GM23338 (cell line): ENCODE measurements at regions not wholly inside any gene's neighbourhood (a gene's known extent, or its start where the extent isn't known, plus 50 kb on each side); places are given as distances from the start of the nearest gene placed in this dataset.

Experiments
- ATAC-seq: fragments of 200-7000 bp; cut with Tn5 transposase; 3 replicates; pipeline ENCODE4 v1.9.1; 2020
- DNase-seq: peaks from one replicate; pipeline ENCODE4 v3.0.0-alpha.2; 2015; ENCODE audit warnings: low spot score
- H2AFZ ChIP-seq: fragments of 200-600 bp; sonication (generic); 2 replicates; pipeline ENCODE4 v1.8.0; 2016; ENCODE audit warnings: antibody characterized with exemption, mild to moderate bottlenecking, moderate library complexity
- H3F3A ChIP-seq: fragments of 200-600 bp; sonication (generic); replicated peaks from 2 replicates; pipeline ENCODE4 v1.8.0; 2017; ENCODE audit warnings: antibody characterized with exemption, mixed run types, low read depth
- H3K27ac ChIP-seq: fragments of 200-600 bp; sonication (generic); 2 replicates; pipeline ENCODE4 v1.6.1; 2016; ENCODE audit warnings: low read depth
- H3K27me3 ChIP-seq: fragments of 200-600 bp; sonication (generic); 2 replicates; pipeline ENCODE4 v1.8.0; 2016; ENCODE audit warnings: mild to moderate bottlenecking, mixed run types, moderate library complexity; ENCODE audit not compliant: insufficient read depth
- H3K36me3 ChIP-seq: fragments of 200-600 bp; sonication (generic); 2 replicates; pipeline ENCODE4 v1.8.0; 2016; ENCODE audit warnings: mild to moderate bottlenecking; ENCODE audit not compliant: insufficient read depth
- H3K4me1 ChIP-seq: fragments of 200-600 bp; sonication (generic); 2 replicates; pipeline ENCODE4 v1.8.0; 2016; ENCODE audit warnings: mild to moderate bottlenecking, moderate library complexity; ENCODE audit not compliant: insufficient read depth
- H3K4me2 ChIP-seq: fragments of 200-600 bp; sonication (generic); 2 replicates; pipeline ENCODE4 v1.7.1; 2017; ENCODE audit warnings: mixed run types
- H3K4me3 ChIP-seq: fragments of 200-600 bp; sonication (generic); 2 replicates; pipeline ENCODE4 v1.6.1; 2016; ENCODE audit warnings: mixed run types
- H3K79me2 ChIP-seq: fragments of 200-600 bp; sonication (generic); replicated peaks from 2 replicates; pipeline ENCODE4 v1.8.0; 2017; ENCODE audit warnings: mild to moderate bottlenecking; ENCODE audit not compliant: insufficient read depth
- H3K9me2 ChIP-seq: fragments of 200-600 bp; sonication (generic); 2 replicates; pipeline ENCODE4 v1.8.0; 2017; ENCODE audit not compliant: insufficient read depth
- H4K20me1 ChIP-seq: fragments of 200-600 bp; sonication (generic); replicated peaks from 2 replicates; pipeline ENCODE4 v1.8.0; 2017; ENCODE audit warnings: mild to moderate bottlenecking; ENCODE audit not compliant: insufficient read depth
- H3K27ac Mint-ChIP-seq: 2 replicates; pipeline ENCODE4 v1.8.0; 2020; ENCODE audit warnings: inconsistent platforms, mild to moderate bottlenecking, moderate library complexity, mixed read lengths
- H3K27me3 Mint-ChIP-seq: 3 replicates; pipeline ENCODE4 v1.8.0; 2022; ENCODE audit warnings: low read depth, mild to moderate bottlenecking, moderate library complexity, mixed read lengths, inconsistent platforms; ENCODE audit not compliant: insufficient read depth, poor library complexity
- H3K36me3 Mint-ChIP-seq: 3 replicates; pipeline ENCODE4 v1.8.0; 2021; ENCODE audit warnings: low read depth, mild to moderate bottlenecking, inconsistent platforms, moderate library complexity, mixed read lengths
- H3K4me1 Mint-ChIP-seq: 3 replicates; pipeline ENCODE4 v1.8.0; 2020; ENCODE audit warnings: mild to moderate bottlenecking, inconsistent platforms, mixed read lengths
- H3K4me3 Mint-ChIP-seq: 3 replicates; pipeline ENCODE4 v1.8.0; 2021; ENCODE audit warnings: moderate library complexity, mild to moderate bottlenecking, inconsistent platforms, mixed read lengths
- H3K9me3 Mint-ChIP-seq: 3 replicates; pipeline ENCODE4 v1.8.0; 2020; ENCODE audit warnings: moderate library complexity, mild to moderate bottlenecking, inconsistent platforms, mixed read lengths
- CREB1 ChIP-seq: fragments of 250-450 bp; sonication (Bioruptor Pico); IDR thresholded peaks from 2 replicates; pipeline ENCODE4 v1.5.0; 2020; ENCODE audit warnings: low read depth, mild to moderate bottlenecking, moderate library complexity
- CTCF ChIP-seq, 2 experiments: fragments of 200-600 bp in 1 of 2; sonication (generic) in 1 of 2; conservative IDR thresholded peaks; 2 replicates each; pipeline versions ENCODE4 v1.5.1 to v1.6.1; 2016 to 2017; ENCODE audit warnings: antibody characterized with exemption in 2 of 2, low read depth in 2 of 2, mild to moderate bottlenecking in 2 of 2, moderate library complexity in 1 of 2
- ETS1 ChIP-seq: IDR thresholded peaks from 2 replicates; pipeline ENCODE4 v1.6.1; 2016; ENCODE audit warnings: antibody characterized with exemption
- NANOG ChIP-seq: IDR thresholded peaks from 2 replicates; pipeline ENCODE4 v1.6.1; 2016; ENCODE audit warnings: antibody characterized with exemption, borderline replicate concordance
- POLR2AphosphoS5 ChIP-seq: IDR thresholded peaks from 2 replicates; pipeline ENCODE4 v1.6.1; 2016; ENCODE audit warnings: antibody characterized with exemption, low read depth
- REST ChIP-seq: IDR thresholded peaks from one replicate; pipeline ENCODE4 v1.6.1; 2018; ENCODE audit warnings: antibody characterized with exemption; ENCODE audit not compliant: unreplicated experiment
- STAT1 ChIP-seq: IDR thresholded peaks from one replicate; pipeline ENCODE4 v1.6.1; 2016; ENCODE audit warnings: antibody characterized with exemption; ENCODE audit not compliant: unreplicated experiment
- ZNF331 ChIP-seq: fragments of 250-450 bp; sonication (Bioruptor Pico); IDR thresholded peaks from 2 replicates; pipeline ENCODE4 v1.5.0; 2020; ENCODE audit warnings: low read depth, mild to moderate bottlenecking, moderate library complexity
- ZNF462 ChIP-seq: fragments of 250-450 bp; sonication (Bioruptor Pico); IDR thresholded peaks from 2 replicates; pipeline ENCODE4 v1.5.0; 2020; ENCODE audit warnings: mild to moderate bottlenecking, moderate library complexity

GRCh38 chr16:17544304-17544703, 73.5 kb upstream of the XYLT1 start (continued):
- TF ChIP-seq REST (no peak), NANOG (no peak), STAT1 (no peak)

GRCh38 chr16:17543073-17543472, 72.3 kb upstream of the XYLT1 start:
- no peak for ATAC-seq
- Mint-ChIP-seq H3K36me3 (no peaks in the 10 kb centered on the region), H3K9me3 (peaks cover 6% of the 10 kb centered on the region), H3K27me3 (peaks cover 1% of the 10 kb centered on the region), H3K4me3 (no peak overlapping the region), H3K4me1 (no peaks in the 10 kb centered on the region), H3K27ac (no peak overlapping the region)
- Histone ChIP-seq H2AFZ (no peak overlapping the region), H3K36me3 (no peaks in the 10 kb centered on the region), H3K4me1 (no peaks in the 10 kb centered on the region), H3K4me2 (no peak overlapping the region), H3K27ac (no peak overlapping the region), H3K9me2 (no peaks in the 10 kb centered on the region), H3K27me3 (no peaks in the 10 kb centered on the region), H3F3A (no peaks in the 10 kb centered on the region), H3K79me2 (no peaks in the 10 kb centered on the region), H3K4me3 (no peak overlapping the region), H4K20me1 (no peaks in the 10 kb centered on the region; the same call in 1 of the 2 replicates)
- no peak for DNase-seq
- no peak for TF ChIP-seq STAT1
- no peak for TF ChIP-seq ETS1
- no peak for TF ChIP-seq CTCF (conservative IDR thresholded peaks at IDR 0.05; ENCODE audit: low read depth in 2 of 2)
- no peak for TF ChIP-seq ZNF331 (CRISPR knock-in tag)
- TF ChIP-seq ZNF462 (CRISPR knock-in tag) = no peak
- TF ChIP-seq REST = no peak
- TF ChIP-seq POLR2AphosphoS5 = no peak
- TF ChIP-seq CREB1 (CRISPR knock-in tag) = no peak
